Osteocyte (in vitro differentiated cells): ENCODE measurements at regions not wholly inside any gene's neighbourhood (a gene's known extent, or its start where the extent isn't known, plus 50 kb on each side); places are given as distances from the start of the nearest gene placed in this dataset.
"Not testable (repeated sequence)": the region's sequence is repeated elsewhere in the genome, so short reads cannot be mapped to it uniquely, and the experiment has no call there.

Experiments used
- DNase-seq: peaks from one replicate; pipeline ENCODE4 v3.0.0; 2021; ENCODE audit warnings: mixed read lengths; ENCODE audit not compliant: unreplicated experiment; ENCODE audit errors: extremely low spot score
- H3K27ac Mint-ChIP-seq: one replicate; pipeline ENCODE4 v1.8.0; 2021; ENCODE audit warnings: mild to moderate bottlenecking, mixed read lengths; ENCODE audit not compliant: unreplicated experiment
- H3K27me3 Mint-ChIP-seq: one replicate; pipeline ENCODE4 v1.8.0; 2021; ENCODE audit warnings: mixed read lengths; ENCODE audit not compliant: unreplicated experiment
- H3K36me3 Mint-ChIP-seq: one replicate; pipeline ENCODE4 v1.8.0; 2021; ENCODE audit warnings: mixed read lengths; ENCODE audit not compliant: unreplicated experiment
- H3K4me1 Mint-ChIP-seq: one replicate; pipeline ENCODE4 v1.8.0; 2021; ENCODE audit warnings: mixed read lengths; ENCODE audit not compliant: unreplicated experiment
- H3K4me3 Mint-ChIP-seq: one replicate; pipeline ENCODE4 v1.8.0; 2021; ENCODE audit warnings: mild to moderate bottlenecking, moderate library complexity, mixed read lengths; ENCODE audit not compliant: unreplicated experiment
- H3K9me3 Mint-ChIP-seq: one replicate; pipeline ENCODE4 v1.8.0; 2021; ENCODE audit warnings: mixed read lengths; ENCODE audit not compliant: unreplicated experiment
- CTCF ChIP-seq: fragments of 200-600 bp; sonication (generic); IDR thresholded peaks from 2 replicates; pipeline ENCODE4 v1.5.0; 2021; ENCODE audit warnings: antibody characterized with exemption, mild to moderate bottlenecking, moderate library complexity

GRCh38 chr2:242010252-242011166 lies 141.0 kb downstream of the RTP5 start:
- not testable (repeated sequence) for H3K4me1 Mint-ChIP-seq, H3K4me3 Mint-ChIP-seq, DNase-seq, H3K9me3 Mint-ChIP-seq, H3K36me3 Mint-ChIP-seq, H3K27me3 Mint-ChIP-seq
- peak overlapping the region; percentile 43 for H3K27ac Mint-ChIP-seq

DNA sequence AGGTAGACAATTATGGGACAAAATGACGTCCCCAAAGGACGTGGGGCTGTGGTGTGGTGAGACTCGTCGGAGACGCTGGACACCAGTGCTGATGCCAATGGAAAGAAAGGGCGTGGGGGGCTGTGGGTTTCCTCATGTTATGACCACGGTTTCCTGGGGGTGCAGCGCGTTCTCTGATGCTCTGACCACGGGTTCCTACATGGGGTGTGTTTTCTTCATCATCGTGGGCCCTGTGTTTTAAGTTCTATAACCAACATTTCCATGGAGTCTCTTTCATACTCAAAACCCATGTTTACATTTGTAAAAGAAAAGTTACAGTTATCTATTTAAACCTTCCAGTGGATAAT lies 141.6 kb downstream of the RTP5 start:
- H3K4me3 Mint-ChIP-seq: no peak overlapping the region

GRCh38 chr2:242011516-242011915 lies 142.0 kb downstream of the RTP5 start:
- TF ChIP-seq CTCF: no peak
- Mint-ChIP-seq H3K4me3 (no peak overlapping the region), H3K27ac (no peak overlapping the region), H3K36me3 (no peaks in the 10 kb centered on the region), H3K27me3 (peaks cover 8% of the 10 kb centered on the region), H3K9me3 (no peaks in the 10 kb centered on the region), H3K4me1 (no peaks in the 10 kb centered on the region)
- no peak for DNase-seq

More for the DNA sequence above, 141.6 kb downstream of the RTP5 start:
- Mint-ChIP-seq H3K27me3 (peaks cover 8% of the 10 kb centered on the region), H3K27ac (peak overlapping the region; percentile 17), H3K4me1 (no peaks in the 10 kb centered on the region), H3K36me3 (no peaks in the 10 kb centered on the region), H3K9me3 (no peaks in the 10 kb centered on the region)
- TF ChIP-seq CTCF: no peak
- DNase-seq: no peak

DNA sequence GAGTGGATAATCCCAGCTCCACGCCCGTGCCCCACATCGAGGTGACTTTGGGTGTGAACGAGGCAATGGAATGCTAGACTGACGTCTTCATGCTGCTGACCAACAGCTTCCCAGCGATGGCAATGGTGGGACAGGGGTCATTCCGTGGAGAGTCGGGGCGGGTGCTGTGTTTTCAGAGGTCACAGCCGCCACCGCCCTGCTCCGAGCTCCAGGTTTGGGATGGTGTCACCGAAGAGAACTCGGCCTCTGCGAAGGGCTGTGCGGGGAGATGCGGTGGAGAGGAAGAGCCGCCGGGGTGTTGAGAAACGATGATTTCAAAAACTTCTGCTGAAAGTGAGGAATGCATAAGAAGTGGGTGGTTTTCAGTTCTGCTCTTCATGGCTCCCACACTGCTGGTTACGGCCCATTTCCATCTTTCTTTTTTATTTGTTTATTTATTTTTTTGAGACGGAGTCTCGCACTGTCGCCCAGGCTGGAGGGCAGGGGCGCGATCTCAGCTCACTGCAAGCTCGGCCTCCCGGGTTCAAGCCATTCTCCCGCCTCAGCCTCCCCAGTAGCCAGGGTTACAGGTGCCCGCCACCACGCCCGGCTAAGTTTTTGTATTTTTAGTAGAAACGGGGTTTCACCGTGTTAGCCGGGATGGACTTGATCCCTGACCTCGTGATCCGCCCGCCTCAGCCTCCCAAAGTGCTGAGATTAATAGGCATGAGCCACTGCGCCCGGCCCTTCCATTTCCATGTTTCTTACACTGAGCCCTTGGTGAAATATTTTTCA lies 142.6 kb downstream of the RTP5 start:
- DNase-seq: no peak
- no peak overlapping the region for H3K4me3 Mint-ChIP-seq
- no peaks in the 10 kb centered on the region for H3K4me1 Mint-ChIP-seq
- H3K27me3 Mint-ChIP-seq: peaks cover 8% of the 10 kb centered on the region
- no peaks in the 10 kb centered on the region for H3K9me3 Mint-ChIP-seq
- no peaks in the 10 kb centered on the region for H3K36me3 Mint-ChIP-seq
- H3K27ac Mint-ChIP-seq: no peak overlapping the region
- no peak for TF ChIP-seq CTCF

GRCh38 chr2:242012956-242013764 lies 143.6 kb downstream of the RTP5 start:
- H3K9me3 Mint-ChIP-seq: no peaks in the 10 kb centered on the region
- H3K4me3 Mint-ChIP-seq: no peak overlapping the region
- H3K27ac Mint-ChIP-seq: no peak overlapping the region
- H3K27me3 Mint-ChIP-seq: peaks cover 8% of the 10 kb centered on the region
- TF ChIP-seq CTCF: no peak
- no peaks in the 10 kb centered on the region for H3K4me1 Mint-ChIP-seq
- no peak for DNase-seq
- H3K36me3 Mint-ChIP-seq: no peaks in the 10 kb centered on the region
